MM.1S (cell line): ENCODE measurements at regions not wholly inside any gene's neighbourhood (a gene's known extent, or its start where the extent isn't known, plus 50 kb on each side); places are given as distances from the start of the nearest gene placed in this dataset.

Source experiments
- EZH2 ChIP-seq: fragments of 300-600 bp; sonication (generic); optimal IDR thresholded peaks from 2 replicates; pipeline ENCODE3; 2017; ENCODE audit warnings: low read depth, mild to moderate bottlenecking, antibody characterized with exemption, low read length, mixed read lengths
- EZH2phosphoT487 ChIP-seq: fragments of 300-600 bp; sonication (generic); IDR thresholded peaks from 2 replicates; pipeline ENCODE4 v1.6.1; 2018; ENCODE audit warnings: antibody characterized with exemption, low read length
- TF ChIP-seq, protein P1 (sequence below): fragments of 300-600 bp; sonication (generic); IDR thresholded peaks from 2 replicates; pipeline ENCODE4 v1.5.1; 2016; ENCODE audit warnings: antibody characterized with exemption, low read length, mixed read lengths

DNA sequence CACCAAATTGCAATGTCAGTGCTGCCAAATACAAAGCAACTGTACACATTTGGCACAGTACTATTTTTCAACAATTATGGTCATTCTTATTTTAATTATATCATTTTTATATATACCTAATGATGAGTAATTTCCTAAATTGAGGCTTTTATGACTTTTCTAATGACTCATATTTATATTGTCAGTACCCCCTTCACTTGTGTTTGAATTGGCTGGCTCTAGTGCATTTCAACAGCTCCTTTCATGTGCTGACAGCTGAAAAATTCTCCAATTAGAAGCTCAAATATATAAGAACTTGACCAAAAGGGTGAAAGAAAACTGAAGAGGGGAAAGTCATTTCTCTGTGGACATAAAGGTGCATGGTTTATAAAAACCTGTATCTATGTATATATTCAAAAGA is 263.3 kb downstream of the SLITRK1 start:
- TF ChIP-seq, protein P1, sequence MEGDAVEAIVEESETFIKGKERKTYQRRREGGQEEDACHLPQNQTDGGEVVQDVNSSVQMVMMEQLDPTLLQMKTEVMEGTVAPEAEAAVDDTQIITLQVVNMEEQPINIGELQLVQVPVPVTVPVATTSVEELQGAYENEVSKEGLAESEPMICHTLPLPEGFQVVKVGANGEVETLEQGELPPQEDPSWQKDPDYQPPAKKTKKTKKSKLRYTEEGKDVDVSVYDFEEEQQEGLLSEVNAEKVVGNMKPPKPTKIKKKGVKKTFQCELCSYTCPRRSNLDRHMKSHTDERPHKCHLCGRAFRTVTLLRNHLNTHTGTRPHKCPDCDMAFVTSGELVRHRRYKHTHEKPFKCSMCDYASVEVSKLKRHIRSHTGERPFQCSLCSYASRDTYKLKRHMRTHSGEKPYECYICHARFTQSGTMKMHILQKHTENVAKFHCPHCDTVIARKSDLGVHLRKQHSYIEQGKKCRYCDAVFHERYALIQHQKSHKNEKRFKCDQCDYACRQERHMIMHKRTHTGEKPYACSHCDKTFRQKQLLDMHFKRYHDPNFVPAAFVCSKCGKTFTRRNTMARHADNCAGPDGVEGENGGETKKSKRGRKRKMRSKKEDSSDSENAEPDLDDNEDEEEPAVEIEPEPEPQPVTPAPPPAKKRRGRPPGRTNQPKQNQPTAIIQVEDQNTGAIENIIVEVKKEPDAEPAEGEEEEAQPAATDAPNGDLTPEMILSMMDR: no peak
- TF ChIP-seq EZH2: no peak
- no peak for TF ChIP-seq EZH2phosphoT487
